ENCODE measurements at regions not wholly inside any gene's neighbourhood (a gene's known extent, or its start where the extent isn't known, plus 50 kb on each side); places are given as distances from the start of the nearest gene placed in this dataset.

GRCh38 chr16:17013038-17013437, 457.7 kb downstream of the XYLT1 start:
- TF ChIP-seq CTCF (IDR thresholded peaks at IDR 0.05) (no peak), EZH2 (IDR thresholded peaks at IDR 0.05) (no peak), EZH2phosphoT487 (IDR thresholded peaks at IDR 0.05) (no peak)

All from neural progenitor cell (in vitro differentiated cells).